RWPE2 (cell line): ENCODE measurements at regions not wholly inside any gene's neighbourhood (a gene's known extent, or its start where the extent isn't known, plus 50 kb on each side); places are given as distances from the start of the nearest gene placed in this dataset.

Experiments used
- ATAC-seq: fragments of 200-7000 bp; cut with Tn5 transposase; 3 replicates; pipeline ENCODE4 v1.9.1; 2021; ENCODE audit warnings: low read depth
- DNase-seq: peaks from one replicate; pipeline ENCODE4 v3.0.0-alpha.2; 2020; ENCODE audit warnings: low spot score
- H3K27ac ChIP-seq: fragments of 450-650 bp; 2 replicates; pipeline ENCODE4 v1.5.1; 2017; ENCODE audit warnings: mild to moderate bottlenecking; ENCODE audit not compliant: poor library complexity, severe bottlenecking
- H3K27me3 ChIP-seq: fragments of 250-450 bp; sonication (Bioruptor Pico); 2 replicates; pipeline ENCODE4 v1.5.1; 2021; ENCODE audit warnings: mild to moderate bottlenecking, moderate library complexity; ENCODE audit not compliant: insufficient read depth, poor library complexity, severe bottlenecking
- H3K36me3 ChIP-seq: fragments of 250-450 bp; sonication (Bioruptor Pico); 2 replicates; pipeline ENCODE4 v1.5.1; 2020; ENCODE audit warnings: low read depth, mild to moderate bottlenecking, moderate library complexity
- H3K4me1 ChIP-seq: fragments of 250-450 bp; sonication (Bioruptor Pico); 2 replicates; pipeline ENCODE4 v1.5.1; 2021; ENCODE audit warnings: mild to moderate bottlenecking, moderate library complexity; ENCODE audit not compliant: insufficient read depth, poor library complexity, severe bottlenecking
- H3K4me3 ChIP-seq: fragments of 250-450 bp; sonication (Bioruptor Pico); 2 replicates; pipeline ENCODE4 v1.5.1; 2021; ENCODE audit warnings: mild to moderate bottlenecking, moderate library complexity; ENCODE audit not compliant: severe bottlenecking
- H3K9me3 ChIP-seq: fragments of 250-450 bp; sonication (Bioruptor Pico); 2 replicates; pipeline ENCODE4 v1.5.1; 2021; ENCODE audit warnings: mild to moderate bottlenecking, moderate library complexity; ENCODE audit not compliant: severe bottlenecking
- CTCF ChIP-seq: fragments of 450-650 bp; IDR thresholded peaks from one replicate; pipeline ENCODE4 v1.5.1; 2017; ENCODE audit warnings: mild to moderate bottlenecking, moderate library complexity; ENCODE audit not compliant: poor library complexity, severe bottlenecking

GRCh38 chr11:103690356-103690755 is 346.1 kb upstream of the DDI1 start:
- ATAC-seq: no peak
- no peaks in the 10 kb centered on the region for H3K27me3 ChIP-seq
- H3K4me3 ChIP-seq: no peak overlapping the region
- H3K9me3 ChIP-seq: no peaks in the 10 kb centered on the region
- H3K27ac ChIP-seq: no peak overlapping the region
- H3K36me3 ChIP-seq: no peaks in the 10 kb centered on the region
- TF ChIP-seq CTCF: no peak
- no peak for DNase-seq
- H3K4me1 ChIP-seq: no peaks in the 10 kb centered on the region

GRCh38 chr11:103696123-103696522 is 340.3 kb upstream of the DDI1 start:
- DNase-seq (no peak), ATAC-seq (no peak)
- H3K27ac ChIP-seq: no peak overlapping the region
- no peak for TF ChIP-seq CTCF
- H3K9me3 ChIP-seq: no peaks in the 10 kb centered on the region
- no peak overlapping the region for H3K4me3 ChIP-seq
- no peaks in the 10 kb centered on the region for H3K36me3 ChIP-seq
- H3K27me3 ChIP-seq: no peaks in the 10 kb centered on the region
- no peaks in the 10 kb centered on the region for H3K4me1 ChIP-seq

GRCh38 chr11:103699216-103699615 is 337.2 kb upstream of the DDI1 start:
- Histone ChIP-seq H3K4me3 (no peak overlapping the region), H3K27ac (no peak overlapping the region), H3K27me3 (no peaks in the 10 kb centered on the region), H3K9me3 (no peaks in the 10 kb centered on the region), H3K36me3 (no peaks in the 10 kb centered on the region), H3K4me1 (no peaks in the 10 kb centered on the region)
- TF ChIP-seq CTCF: no peak
- ATAC-seq (no peak), DNase-seq (no peak)

- TF ChIP-seq CTCF: no peak
- no peak for ATAC-seq
Observed at GRCh38 chr11:103699656-103700055, 336.8 kb upstream of the DDI1 start.

GRCh38 chr11:103700622-103701021 is 335.8 kb upstream of the DDI1 start:
- no peaks in the 10 kb centered on the region for H3K4me1 ChIP-seq
- H3K9me3 ChIP-seq: no peaks in the 10 kb centered on the region
- H3K4me3 ChIP-seq: no peak overlapping the region
- ATAC-seq (peak; percentile 89), DNase-seq (no peak)
- no peak overlapping the region for H3K27ac ChIP-seq
- H3K36me3 ChIP-seq: no peaks in the 10 kb centered on the region
- H3K27me3 ChIP-seq: no peaks in the 10 kb centered on the region
- TF ChIP-seq CTCF: no peak

More at GRCh38 chr11:103699656-103700055, 336.8 kb upstream of the DDI1 start:
- H3K4me3 ChIP-seq: no peak overlapping the region
- H3K27me3 ChIP-seq: no peaks in the 10 kb centered on the region
- no peaks in the 10 kb centered on the region for H3K4me1 ChIP-seq
- H3K9me3 ChIP-seq: no peaks in the 10 kb centered on the region
- H3K27ac ChIP-seq: no peak overlapping the region
- no peak for DNase-seq
- H3K36me3 ChIP-seq: no peaks in the 10 kb centered on the region
